RWPE1 (cell line): ENCODE measurements at regions not wholly inside any gene's neighbourhood (a gene's known extent, or its start where the extent isn't known, plus 50 kb on each side); places are given as distances from the start of the nearest gene placed in this dataset.

Experiments
- CTCF ChIA-PET: fragments of 350-600 bp; sonication (Branson Sonifier 250); formaldehyde crosslinking; extraction: SDS; loops from one replicate; lab custom pipeline; 2021; lab: Yijun Ruan, JAX
- POLR2A ChIA-PET: fragments of 400-600 bp; formaldehyde crosslinking; extraction: SDS; loops from one replicate; lab custom pipeline; 2020; ENCODE audit warnings: antibody characterized with exemption; ENCODE audit not compliant: low non-redundant PET; lab: Yijun Ruan, JAX
- DNase-seq: peaks from one replicate; pipeline ENCODE4 v3.0.0; 2012; ENCODE audit warnings: low spot score
- H3K27ac ChIP-seq: fragments of 450-650 bp; 2 replicates; pipeline ENCODE4 v1.5.1; 2017
- CTCF ChIP-seq: fragments of 450-650 bp; conservative IDR thresholded peaks from 2 replicates; pipeline ENCODE4 v1.5.1; 2017; ENCODE audit warnings: low read depth, mild to moderate bottlenecking

- DNase-seq: no peak
- no peak overlapping the region for H3K27ac ChIP-seq
- ChIA-PET CTCF (no interaction called here), POLR2A (no interaction called here)
- TF ChIP-seq CTCF: no peak
Observed at GRCh38 chr4:35867057-35867456, 377.3 kb downstream of the ARAP2 start.

- POLR2A ChIA-PET: no interaction called here
- CTCF ChIA-PET: interaction anchor here (0.7 kb wide), 1 partner anchor 88 kb away, joined by 3 read pairs; no protein-coding TSS in a partner anchor
- H3K27ac ChIP-seq: no peak overlapping the region
- DNase-seq: no peak
- no peak for TF ChIP-seq CTCF
Observed at GRCh38 chr4:35872273-35872672, 372.0 kb downstream of the ARAP2 start.

- DNase-seq: no peak
- ChIA-PET CTCF (no interaction called here), POLR2A (no interaction called here)
- TF ChIP-seq CTCF: no peak
- no peak overlapping the region for H3K27ac ChIP-seq
Observed at GRCh38 chr4:35879479-35879878, 364.8 kb downstream of the ARAP2 start.

GRCh38 chr4:35883108-35883507 is 361.2 kb downstream of the ARAP2 start:
- TF ChIP-seq CTCF: no peak
- ChIA-PET CTCF (interaction anchor here (0.6 kb wide), 1 partner anchor 33 kb away, joined by 4 read pairs; no protein-coding TSS in a partner anchor), POLR2A (no interaction called here)
- DNase-seq: no peak
- no peak overlapping the region for H3K27ac ChIP-seq

- CTCF ChIA-PET: no interaction called here
- H3K27ac ChIP-seq: no peak overlapping the region
- POLR2A ChIA-PET: no interaction called here
Observed at GRCh38 chr4:35884714-35885480, 359.4 kb downstream of the ARAP2 start.

GRCh38 chr4:35897808-35898207 is 346.5 kb downstream of the ARAP2 start:
- POLR2A ChIA-PET: no interaction called here

More at GRCh38 chr4:35884714-35885480, 359.4 kb downstream of the ARAP2 start:
- DNase-seq: no peak
- TF ChIP-seq CTCF: no peak

More at GRCh38 chr4:35897808-35898207, 346.5 kb downstream of the ARAP2 start:
- CTCF ChIA-PET: no interaction called here
- TF ChIP-seq CTCF: no peak
- H3K27ac ChIP-seq: no peak overlapping the region
- DNase-seq: no peak
